RCC 7860 (cell line): ENCODE measurements at regions not wholly inside any gene's neighbourhood (a gene's known extent, or its start where the extent isn't known, plus 50 kb on each side); places are given as distances from the start of the nearest gene placed in this dataset.

Experiments
- DNase-seq: peaks from one replicate; pipeline ENCODE4 v3.0.0-alpha.2; 2015; ENCODE audit warnings: low spot score
- FAIRE-seq: peaks from 2 replicates; lab custom pipeline; 2012; peaks lifted over from hg19 to GRCh38; lab: Jason Lieb, UNC

GRCh38 chr9:108316066-108316465 lies 539.7 kb downstream of the ACTL7B start:
- DNase-seq (no peak), FAIRE-seq (no peak)

- DNase-seq: no peak
- no peak for FAIRE-seq
These were observed 544.0 kb downstream of the ACTL7B start for GRCh38 chr9:108311745-108312144.

GRCh38 chr9:108310202-108310601 lies 545.6 kb downstream of the ACTL7B start:
- DNase-seq (no peak), FAIRE-seq (no peak)

GRCh38 chr9:108300306-108301287 lies 555.2 kb downstream of the ACTL7B start:
- FAIRE-seq: no peak
- DNase-seq: no peak

- FAIRE-seq (no peak), DNase-seq (no peak)
These were observed 558.7 kb downstream of the ACTL7B start for GRCh38 chr9:108297073-108297472.

DNA sequence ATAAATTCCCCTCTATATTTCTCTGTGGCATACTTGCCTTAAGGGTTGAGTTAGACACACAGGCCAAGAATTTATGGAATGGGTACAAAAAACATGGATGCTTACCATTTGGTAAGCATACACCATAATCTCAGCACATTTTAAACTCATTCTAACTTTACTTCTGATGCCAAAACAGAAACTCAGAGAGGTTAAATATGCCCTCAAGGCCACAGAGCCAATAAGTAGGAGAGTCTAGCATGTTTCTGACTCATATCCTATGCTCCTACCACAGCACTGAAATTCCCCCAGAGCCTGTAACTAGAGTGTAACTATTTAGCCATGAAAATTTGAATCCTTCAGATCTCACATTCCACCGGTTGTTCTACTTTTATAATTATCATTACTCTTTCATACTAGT lies 559.7 kb downstream of the ACTL7B start:
- peak; percentile 36 for DNase-seq
- peak; percentile 61 for FAIRE-seq

DNA sequence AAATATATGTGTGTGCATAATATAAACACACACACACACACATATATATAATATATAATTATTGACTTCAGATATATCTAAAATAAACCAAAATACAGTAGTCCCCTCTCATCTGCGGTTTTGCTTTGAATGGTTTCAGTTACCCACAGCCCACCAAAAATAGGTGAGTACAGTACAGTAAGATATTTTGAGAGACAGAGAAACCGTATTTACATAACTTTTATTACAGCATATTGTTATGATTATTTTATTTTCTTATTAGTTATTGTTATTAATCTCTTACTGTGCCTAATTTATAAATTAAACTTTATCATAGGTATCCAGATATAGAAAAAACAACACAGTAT lies 564.2 kb downstream of the ACTL7B start:
- DNase-seq: no peak
- FAIRE-seq: no peak

- no peak for FAIRE-seq
- DNase-seq: no peak
These were observed 564.8 kb downstream of the ACTL7B start for GRCh38 chr9:108290839-108291585.

DNA sequence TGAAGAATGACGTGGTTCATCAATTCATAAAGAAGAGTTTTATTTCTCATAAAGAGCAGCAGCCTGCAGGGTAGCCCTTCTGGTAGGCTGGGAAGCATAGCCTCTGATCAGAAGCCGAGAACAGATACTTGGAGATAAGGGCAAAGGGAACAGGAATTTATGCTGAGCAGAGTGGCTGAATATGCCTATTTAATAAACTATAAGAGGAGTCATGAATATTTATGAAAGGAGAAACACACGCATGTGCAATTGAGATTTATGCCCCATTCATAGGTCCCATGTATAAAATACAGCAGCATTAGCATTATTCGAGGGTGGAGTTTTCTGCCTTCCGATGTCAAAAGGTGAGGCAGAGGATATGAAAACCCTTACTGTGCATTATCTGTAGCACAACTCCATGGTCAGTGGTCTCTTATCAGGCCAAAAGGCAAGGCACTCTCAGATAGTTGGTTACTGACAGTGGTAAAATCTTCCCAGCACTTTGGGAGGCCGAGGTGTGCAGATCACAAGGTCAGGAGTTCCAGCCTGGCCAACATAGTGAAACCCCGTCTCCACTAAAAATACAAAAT lies 569.1 kb downstream of the ACTL7B start:
- FAIRE-seq: no peak

DNA sequence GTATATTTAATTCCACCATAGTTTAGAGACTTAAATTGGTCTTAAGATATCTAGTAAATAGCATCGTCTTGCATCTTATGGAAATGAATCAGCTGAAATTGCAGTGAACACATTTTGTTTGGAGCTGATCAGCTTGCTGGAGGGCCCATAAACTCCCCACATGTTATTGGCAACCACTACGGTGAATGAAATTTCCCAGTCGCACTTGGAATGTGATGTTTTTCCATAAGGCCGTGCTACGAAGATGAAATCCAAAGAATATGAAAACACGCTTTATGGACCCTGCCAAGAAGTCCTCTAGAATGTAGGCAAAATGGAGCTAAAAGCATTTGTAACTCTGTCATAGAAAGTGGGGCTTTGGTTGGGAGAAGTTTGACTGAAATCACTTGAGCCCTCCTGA lies 572.1 kb downstream of the ACTL7B start:
- FAIRE-seq (no peak), DNase-seq (no peak)

More for the DNA sequence above, 569.1 kb downstream of the ACTL7B start:
- DNase-seq: no peak

DNA sequence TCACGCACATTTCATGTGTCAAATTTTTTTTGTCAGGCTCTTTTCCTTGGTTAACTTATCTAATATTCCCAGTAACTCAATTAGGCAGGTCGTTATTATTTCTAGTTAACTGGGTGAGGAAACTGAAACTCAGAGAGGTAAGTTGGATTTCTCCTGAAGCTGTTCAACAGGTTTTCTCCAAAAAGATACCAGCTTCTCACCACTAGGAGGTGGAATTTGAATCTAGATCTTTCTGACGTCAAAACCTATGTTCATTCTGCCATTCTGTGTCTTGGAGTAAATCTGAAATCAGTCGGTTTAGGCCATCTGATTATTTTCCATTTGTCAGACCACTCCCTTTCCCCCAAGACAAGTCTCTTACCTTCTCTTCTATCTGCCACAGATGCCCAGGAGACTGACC lies 572.9 kb downstream of the ACTL7B start:
- no peak for FAIRE-seq
- no peak for DNase-seq

DNA sequence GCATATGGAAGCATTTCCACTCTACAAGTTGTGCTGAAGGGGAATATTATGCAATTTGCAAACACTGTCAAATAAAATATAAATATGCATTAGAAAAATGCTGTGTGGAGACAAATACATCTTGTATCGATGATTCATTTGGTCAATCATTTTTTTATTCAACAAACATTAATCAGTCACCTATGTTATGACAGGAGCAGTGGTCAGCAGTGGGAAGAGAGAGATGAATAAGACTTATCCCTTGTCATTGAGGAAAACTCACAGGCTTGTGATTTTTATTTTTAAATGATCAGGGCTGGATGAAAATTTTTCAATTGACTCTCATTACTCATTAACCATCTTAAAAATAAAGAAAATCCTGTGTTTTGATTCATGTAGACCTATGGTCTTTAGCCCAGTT lies 574.1 kb downstream of the ACTL7B start:
- DNase-seq (no peak), FAIRE-seq (no peak)

- FAIRE-seq: no peak
These were observed 577.4 kb downstream of the ACTL7B start for GRCh38 chr9:108278341-108278740.

DNA sequence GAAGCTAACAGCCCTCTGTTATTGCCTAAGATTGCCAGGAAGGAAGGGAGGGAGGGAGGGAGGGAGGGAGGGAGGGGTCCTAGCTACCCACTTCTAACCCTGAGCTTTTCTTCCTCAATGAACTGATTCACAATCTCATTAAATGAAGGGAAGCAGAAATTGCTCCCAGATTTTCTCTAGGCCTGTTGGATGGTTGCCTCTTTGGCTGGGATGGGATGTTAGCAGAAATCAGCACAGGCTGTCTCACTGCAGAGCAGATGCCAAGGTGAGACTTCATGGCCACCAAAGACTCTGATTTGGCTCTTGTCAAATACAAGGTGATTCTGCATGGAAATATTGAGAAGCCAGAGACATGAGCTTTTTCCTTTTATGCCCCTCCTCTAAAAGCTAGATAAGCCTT lies 578.6 kb downstream of the ACTL7B start:
- no peak for FAIRE-seq
- DNase-seq: no peak

More at GRCh38 chr9:108278341-108278740, 577.4 kb downstream of the ACTL7B start:
- no peak for DNase-seq

DNA sequence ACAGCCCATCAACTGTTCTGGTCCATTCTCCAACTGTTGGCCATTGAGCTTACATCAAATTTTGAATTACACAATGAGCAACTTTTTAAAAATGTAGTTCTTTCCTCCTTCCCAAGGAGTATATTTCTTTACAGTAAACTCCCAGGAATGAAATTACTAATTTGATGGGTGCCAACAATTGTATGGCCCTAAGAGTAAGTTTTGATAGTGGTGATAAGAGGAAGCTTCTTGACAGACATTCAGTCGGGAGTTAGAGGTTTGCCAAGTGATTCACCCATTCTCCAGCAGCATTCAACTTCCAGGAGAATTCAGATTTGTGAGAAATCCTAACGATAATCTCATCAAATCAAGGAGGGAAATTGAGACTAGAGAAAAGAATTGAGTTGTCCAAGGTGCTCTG lies 579.9 kb downstream of the ACTL7B start:
- FAIRE-seq (no peak), DNase-seq (no peak)

GRCh38 chr9:108274971-108275370 lies 580.8 kb downstream of the ACTL7B start:
- FAIRE-seq (no peak), DNase-seq (no peak)

DNA sequence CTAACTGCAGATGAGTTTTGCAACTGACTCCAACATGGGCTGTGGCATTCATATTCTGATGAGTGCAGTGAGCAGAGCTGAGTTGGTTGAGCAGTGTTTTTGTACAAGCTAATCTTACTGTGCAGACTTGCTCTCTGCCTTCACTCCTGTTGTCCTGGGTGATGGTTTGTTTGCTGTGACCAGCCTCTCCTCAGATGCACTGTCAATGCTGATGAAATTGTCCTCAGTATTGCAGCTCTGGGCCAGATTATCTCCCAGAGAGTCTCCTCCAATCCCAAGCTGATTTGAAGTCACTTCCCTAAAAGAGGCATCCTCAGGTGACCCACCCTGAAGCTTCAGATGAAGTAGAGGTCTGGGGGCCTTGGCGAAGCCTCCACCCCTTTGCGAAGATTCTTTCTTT lies 581.8 kb downstream of the ACTL7B start:
- DNase-seq: no peak
- FAIRE-seq: no peak

- FAIRE-seq: no peak
- peak; percentile 41 for DNase-seq
These were observed 583.4 kb downstream of the ACTL7B start for GRCh38 chr9:108272349-108272899.

DNA sequence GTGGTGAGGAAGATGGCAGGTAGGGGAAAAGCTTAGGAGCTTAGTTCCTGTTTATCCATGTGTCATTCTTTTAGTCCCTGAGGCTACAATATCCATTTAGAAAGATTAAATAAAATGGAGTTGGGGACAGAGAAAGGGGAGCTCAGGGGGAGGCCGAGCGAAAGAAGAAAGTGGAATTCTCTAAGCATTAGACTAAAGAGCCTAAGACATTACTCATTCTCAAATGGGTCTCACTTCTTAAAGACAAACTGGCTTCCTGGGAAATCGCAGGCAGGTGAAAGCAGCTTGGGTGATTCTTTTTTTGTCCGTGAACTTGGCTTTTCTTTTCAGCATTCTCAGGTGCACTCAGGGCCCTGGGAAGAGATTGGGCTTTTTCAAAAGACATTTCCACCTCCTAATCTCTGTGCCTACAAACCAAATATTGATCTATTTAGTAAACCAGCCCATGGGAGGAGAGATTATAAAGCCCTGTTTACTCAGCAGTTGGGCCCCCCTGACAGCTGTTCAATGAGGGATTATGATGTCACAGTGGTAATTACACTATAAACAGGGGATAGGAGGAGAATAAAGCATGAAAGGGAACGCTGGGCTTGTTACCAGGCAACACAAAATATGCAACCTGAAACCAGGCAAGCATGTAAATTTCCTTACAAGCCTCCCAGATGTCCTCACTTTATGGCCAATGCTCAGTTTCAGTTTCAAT lies 584.0 kb downstream of the ACTL7B start:
- DNase-seq (peak; percentile 40), FAIRE-seq (no peak)

GRCh38 chr9:108271236-108271635 lies 584.5 kb downstream of the ACTL7B start:
- FAIRE-seq (no peak), DNase-seq (no peak)

DNA sequence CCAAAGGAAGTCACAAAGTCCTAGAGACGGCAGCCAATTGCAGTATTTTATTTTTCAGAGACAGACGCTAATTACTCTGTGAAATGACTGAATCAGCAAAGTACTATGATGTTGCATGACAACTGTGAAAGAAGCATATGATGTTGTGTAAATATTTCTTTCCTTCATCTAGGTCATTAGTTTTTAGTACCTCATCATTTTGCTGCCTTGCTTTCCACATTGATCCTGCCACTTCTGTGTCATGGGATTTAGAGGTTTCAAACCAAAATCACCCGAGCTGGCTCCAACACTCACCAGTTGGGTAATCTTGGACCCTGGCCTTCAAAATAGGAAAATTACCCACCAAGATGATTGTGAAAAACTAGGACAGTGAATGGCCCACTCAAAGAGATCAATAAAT lies 585.2 kb downstream of the ACTL7B start:
- DNase-seq: no peak
- no peak for FAIRE-seq
